Erythroblast (primary cell): ENCODE measurements at regions not wholly inside any gene's neighbourhood (a gene's known extent, or its start where the extent isn't known, plus 50 kb on each side); places are given as distances from the start of the nearest gene placed in this dataset.

Experiments
- GATA1 ChIP-seq: IDR thresholded peaks from 2 replicates; pipeline ENCODE4 v1.6.1; 2011; ENCODE audit warnings: low read depth, mild to moderate bottlenecking, control low read depth, low read length, moderate library complexity
- POLR2A ChIP-seq: IDR thresholded peaks from 2 replicates; pipeline ENCODE4 v1.6.1; 2011; ENCODE audit warnings: mild to moderate bottlenecking, low read length

DNA sequence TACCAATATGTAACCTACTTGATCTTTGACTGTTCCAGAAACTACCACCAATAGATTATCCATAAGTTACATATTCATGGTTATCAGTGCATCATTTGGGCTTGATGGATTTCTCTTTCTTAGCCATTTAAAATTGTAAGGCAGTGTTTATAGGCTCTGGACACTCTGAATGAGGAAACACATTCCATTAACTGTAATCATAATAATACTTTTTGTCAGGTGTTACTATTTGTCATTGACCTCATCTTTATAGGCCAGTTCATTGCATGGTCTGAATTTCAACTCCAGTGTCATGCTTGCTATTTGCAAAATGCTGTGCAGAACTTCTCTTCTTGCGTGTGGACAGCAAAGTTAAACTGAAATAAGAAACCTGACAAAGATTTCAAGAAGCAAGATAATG lies 1340.2 kb upstream of the ZEB2 start:
- no peak for TF ChIP-seq POLR2A
- no peak for TF ChIP-seq GATA1
